ENCODE measurements at regions not wholly inside any gene's neighbourhood (a gene's known extent, or its start where the extent isn't known, plus 50 kb on each side); places are given as distances from the start of the nearest gene placed in this dataset.

GRCh38 chr12:46678426-46678825 lies 147.4 kb downstream of the SLC38A4 start:
- TF ChIP-seq HDGF (IDR thresholded peaks at IDR 0.05; ENCODE audit: borderline replicate concordance) (no peak), ELF4 (IDR thresholded peaks at IDR 0.05) (no peak), FOXA1 (IDR thresholded peaks at IDR 0.05) (no peak), BHLHE40 (IDR thresholded peaks at IDR 0.05; ENCODE audit: borderline replicate concordance) (no peak), PKNOX1 (IDR thresholded peaks at IDR 0.05) (no peak), FOXK2 (IDR thresholded peaks at IDR 0.05) (no peak), TARDBP (IDR thresholded peaks at IDR 0.05) (no peak), SUZ12 (IDR thresholded peaks at IDR 0.05) (no peak), ZNF384 (IDR thresholded peaks at IDR 0.05) (no peak), LEF1 (IDR thresholded peaks at IDR 0.05; ENCODE audit: borderline replicate concordance) (no peak)

Data from HEK293T (cell line).